GM21529 (cell line): ENCODE measurements at regions not wholly inside any gene's neighbourhood (a gene's known extent, or its start where the extent isn't known, plus 50 kb on each side); places are given as distances from the start of the nearest gene placed in this dataset.
"Not testable (repeated sequence)": the region's sequence is repeated elsewhere in the genome, so short reads cannot be mapped to it uniquely, and the experiment has no call there.

Experiments used
- ATAC-seq: cut with Tn5 transposase; IDR thresholded peaks from one replicate; pipeline ENCODE4 v1.9.1; 2021; ENCODE audit not compliant: unreplicated experiment

DNA sequence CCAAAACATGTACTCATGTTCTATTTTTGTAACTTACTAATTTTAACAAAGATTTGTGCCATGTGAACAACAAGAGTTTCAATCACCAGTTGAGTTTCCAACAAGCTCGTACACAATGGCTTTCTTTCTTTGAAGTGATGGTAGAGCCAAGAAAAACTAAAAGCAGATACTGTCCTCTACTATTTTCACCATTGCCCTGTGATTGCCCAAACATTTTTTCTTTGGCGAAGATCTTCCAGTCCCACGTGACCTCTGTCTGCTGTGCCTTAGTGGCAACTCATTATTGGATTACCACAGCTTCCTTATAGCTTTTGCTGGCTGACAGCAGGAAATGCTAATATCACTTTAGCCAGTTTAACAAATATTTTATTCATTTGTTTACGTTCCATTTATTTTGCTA, 1147.1 kb downstream of the STIM2 start:
- no peak for ATAC-seq

GRCh38 chr4:28009541-28009940, 1148.9 kb downstream of the STIM2 start:
- no peak for ATAC-seq

DNA sequence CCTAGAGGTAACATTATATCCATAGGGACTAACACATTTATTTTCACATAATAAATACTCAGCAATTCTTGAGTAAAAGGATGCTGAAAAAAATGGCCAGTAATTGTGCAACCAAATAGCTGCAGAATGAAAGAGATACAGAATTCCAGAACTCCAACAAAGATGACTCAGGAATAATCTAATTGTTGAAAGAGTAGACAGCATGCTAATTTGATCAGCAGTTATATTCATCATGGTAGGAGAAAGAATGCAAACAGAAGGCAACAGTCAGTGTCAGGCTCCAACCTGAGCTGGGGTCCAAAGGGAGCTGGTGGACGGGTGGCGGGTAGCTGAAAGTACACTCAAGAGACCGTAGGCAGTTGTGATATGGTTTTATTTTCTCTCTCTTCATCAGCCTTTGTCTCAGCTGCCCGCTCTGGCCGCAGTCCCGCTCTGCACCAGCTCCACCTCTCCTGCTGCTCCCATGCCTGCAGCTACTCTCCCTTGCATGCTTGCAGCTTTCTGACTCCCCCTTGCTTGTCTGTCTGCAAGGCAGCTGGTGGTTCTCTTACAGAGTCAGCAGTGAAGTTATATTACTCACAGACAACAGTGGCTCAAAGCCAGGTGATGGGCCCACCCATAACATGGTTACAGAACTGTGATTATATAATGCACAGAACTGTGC, 1150.1 kb downstream of the STIM2 start:
- no peak for ATAC-seq

DNA sequence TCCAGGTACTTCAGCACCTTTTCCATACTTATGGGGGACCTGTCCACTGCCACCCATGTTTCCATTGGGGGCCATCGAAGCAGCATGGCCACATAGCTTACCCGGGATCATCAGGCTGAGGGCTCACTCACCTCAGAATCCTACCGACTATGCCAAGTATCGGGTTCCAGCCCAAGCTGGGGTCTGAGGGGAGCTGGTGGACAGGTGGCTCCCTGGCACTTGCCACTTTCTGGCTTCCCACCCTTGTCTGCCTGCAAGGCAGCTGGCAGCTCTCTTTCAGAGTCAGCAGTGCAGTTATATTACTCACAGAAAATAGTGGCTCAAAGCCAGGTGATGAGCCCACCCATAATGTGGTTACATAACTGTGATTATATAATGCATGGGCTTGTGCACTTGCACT, 1153.8 kb downstream of the STIM2 start:
- ATAC-seq = no peak

GRCh38 chr4:28015996-28016395, 1155.4 kb downstream of the STIM2 start:
- no peak for ATAC-seq

DNA sequence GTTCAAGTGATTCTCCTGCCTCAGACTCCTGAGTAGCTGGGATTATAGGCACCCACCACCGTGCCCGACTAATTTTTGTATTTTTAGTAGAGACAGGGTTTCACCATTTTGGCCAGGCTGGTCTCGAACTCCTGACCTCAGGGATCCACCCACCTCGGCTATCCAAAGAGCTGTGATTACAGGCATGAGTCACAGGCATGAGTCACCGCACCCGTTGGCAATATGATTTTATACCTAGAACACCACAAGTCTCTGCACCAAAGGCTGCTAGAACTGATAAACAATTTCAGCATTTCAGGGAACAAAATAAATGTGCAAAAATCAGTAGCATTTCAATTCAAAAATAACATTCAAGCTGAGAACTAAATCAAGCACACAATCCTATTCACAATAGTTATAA, 1177.6 kb downstream of the STIM2 start:
- not testable (repeated sequence) for ATAC-seq

GRCh38 chr4:28062562-28062961, 1201.9 kb downstream of the STIM2 start:
- no peak for ATAC-seq

DNA sequence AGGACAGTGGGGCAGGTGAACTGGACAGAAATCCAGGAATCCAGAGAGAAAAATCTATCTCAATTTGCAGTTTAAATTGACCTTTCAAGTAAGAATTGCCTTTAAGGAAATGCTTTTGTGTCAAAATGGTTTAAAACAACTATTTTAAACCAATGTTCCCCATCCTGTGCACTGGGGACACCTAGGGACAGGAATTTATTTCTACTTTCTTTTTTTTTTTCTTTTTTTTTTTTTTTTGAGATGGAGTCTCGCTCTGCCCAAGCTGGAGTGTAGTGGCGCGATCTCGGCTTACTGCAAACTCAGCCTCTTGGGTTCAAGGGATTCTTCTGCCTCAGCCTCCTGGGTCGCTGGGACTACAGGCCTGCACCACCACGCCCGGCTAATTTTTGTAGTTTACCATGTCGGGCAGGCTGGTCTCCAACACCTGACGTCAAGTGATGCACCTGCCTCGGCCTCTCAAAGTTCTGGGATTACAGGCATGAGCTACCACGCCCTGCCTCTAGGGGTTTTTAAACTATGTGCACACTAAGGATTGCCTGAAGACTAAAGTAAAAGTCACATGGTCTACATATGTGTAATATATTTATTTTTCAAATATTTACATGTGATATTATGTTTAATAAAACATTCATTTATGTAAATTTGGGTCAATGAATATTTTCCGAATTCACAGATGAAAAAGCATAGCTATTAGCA, 1213.4 kb downstream of the STIM2 start:
- ATAC-seq = no peak

DNA sequence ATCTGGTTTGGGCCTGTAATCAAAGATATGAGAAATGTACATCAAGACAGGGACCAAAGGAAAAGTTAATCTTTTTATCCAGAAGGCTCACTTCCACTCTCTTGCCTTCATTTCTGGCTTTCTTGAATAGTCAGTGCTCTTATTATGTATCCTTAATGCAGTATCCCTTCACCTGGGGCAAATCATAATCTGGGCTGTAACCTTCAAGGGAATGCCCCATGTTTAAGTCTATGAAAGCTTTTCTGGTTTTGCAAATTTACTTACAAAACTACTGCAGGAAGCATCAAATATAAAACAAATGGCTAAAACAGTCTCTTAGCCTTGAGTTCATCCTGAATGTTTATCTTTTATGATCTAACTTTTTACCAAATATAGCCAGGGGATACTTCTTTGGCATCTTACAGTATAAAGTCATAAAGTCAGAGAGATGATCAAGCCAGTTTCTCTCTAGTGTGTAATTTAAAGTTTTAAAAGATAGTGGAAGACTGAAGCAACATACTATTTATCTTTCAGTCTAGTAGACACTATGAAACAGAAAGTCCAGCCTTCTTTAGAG, 1214.8 kb downstream of the STIM2 start:
- ATAC-seq = no peak

DNA sequence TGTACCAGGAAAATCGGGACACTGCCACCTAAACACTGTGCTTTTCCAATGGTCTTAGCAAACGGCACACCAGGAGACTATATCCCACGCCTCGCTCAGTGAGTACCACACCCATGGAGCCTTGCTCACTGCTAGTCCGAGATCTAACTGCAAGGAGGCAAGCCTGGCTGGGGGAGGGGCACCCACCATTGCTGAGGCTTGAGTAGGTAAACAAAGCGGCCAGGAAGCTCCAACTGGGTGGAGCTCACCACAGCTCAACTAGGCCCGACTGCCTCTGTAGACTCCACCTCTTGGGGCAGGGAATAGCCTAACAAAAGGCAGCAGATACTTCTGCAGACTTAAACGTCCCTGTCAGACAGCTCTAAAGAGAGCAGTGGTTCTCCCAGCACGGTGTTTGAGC, 1216.6 kb downstream of the STIM2 start:
- ATAC-seq = not testable (repeated sequence)

DNA sequence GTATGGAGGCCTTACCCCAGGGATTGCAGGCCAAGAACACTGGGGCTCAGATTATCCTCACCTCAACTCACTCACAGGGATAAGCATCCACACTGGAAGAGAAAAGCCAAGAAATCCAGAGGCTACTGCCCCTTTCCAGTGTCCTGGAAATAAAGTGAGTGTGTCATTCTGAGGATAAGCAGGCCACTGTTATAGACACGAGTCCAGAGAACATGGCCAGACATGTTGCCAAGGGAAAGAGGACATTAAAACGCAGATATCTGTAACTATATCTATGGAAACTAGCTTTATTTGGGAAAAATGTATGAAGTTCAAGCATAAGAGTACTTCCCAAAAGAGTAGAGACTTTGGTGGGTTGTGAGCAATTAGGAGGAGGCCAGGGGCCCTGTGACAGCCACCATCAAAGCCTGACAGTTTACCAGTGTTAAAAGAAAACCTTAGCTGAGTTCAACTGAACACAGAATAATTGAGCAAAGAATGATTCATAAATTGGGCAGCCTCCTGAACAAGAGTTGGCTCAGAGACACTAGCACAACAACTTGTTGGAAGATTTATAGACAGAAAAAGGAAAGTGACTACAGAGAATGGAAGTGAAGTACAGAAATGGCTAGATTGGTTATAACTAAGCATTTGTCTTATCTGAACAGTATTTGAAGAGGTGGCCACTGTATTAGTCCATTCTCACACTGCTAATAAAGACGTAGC, 1222.2 kb downstream of the STIM2 start:
- no peak for ATAC-seq

GRCh38 chr4:28092610-28093009, 1232.0 kb downstream of the STIM2 start:
- no peak for ATAC-seq

- ATAC-seq = no peak
Measured at GRCh38 chr4:28093071-28093470, 1232.4 kb downstream of the STIM2 start.

DNA sequence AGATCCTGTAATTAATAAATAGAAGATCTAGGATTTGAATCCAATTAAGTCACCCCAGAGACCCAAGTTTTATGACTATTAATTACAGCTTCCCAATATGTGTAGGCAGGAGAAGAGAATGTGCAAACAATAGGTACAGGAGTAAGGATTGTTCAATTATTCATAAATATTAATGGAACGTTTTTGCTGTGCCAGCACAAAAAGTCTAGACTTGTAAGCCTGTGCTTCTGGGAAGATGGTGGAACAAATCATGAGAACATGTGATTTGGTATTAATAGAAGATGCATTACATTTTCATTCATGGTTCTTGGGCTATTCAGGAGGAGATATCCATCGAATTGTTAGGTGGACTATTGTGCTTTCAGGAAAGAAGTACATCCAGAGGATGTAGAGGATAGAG, 1240.9 kb downstream of the STIM2 start:
- ATAC-seq = no peak

- no peak for ATAC-seq
Measured at GRCh38 chr4:28105271-28105859, 1244.7 kb downstream of the STIM2 start.

- no peak for ATAC-seq
Measured at GRCh38 chr4:28106155-28106554, 1245.5 kb downstream of the STIM2 start.

DNA sequence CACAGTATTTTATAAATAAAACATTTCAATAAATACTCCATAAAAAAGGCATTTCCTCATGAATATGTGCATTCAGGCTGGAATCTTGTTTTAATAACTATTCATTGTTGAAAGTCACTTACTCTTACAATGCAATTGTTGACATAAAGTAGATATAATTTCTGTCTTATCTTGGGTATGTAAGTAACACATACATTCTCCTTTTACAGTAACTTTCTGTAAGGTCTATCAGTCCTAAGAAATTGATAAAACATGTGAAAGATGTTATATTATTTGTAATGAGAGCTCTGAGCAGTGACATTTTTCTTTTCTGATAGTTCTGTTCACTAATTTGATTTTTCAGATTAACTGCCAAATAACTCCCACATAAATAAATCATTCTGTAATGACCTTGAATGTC, 1249.2 kb downstream of the STIM2 start:
- no peak for ATAC-seq

DNA sequence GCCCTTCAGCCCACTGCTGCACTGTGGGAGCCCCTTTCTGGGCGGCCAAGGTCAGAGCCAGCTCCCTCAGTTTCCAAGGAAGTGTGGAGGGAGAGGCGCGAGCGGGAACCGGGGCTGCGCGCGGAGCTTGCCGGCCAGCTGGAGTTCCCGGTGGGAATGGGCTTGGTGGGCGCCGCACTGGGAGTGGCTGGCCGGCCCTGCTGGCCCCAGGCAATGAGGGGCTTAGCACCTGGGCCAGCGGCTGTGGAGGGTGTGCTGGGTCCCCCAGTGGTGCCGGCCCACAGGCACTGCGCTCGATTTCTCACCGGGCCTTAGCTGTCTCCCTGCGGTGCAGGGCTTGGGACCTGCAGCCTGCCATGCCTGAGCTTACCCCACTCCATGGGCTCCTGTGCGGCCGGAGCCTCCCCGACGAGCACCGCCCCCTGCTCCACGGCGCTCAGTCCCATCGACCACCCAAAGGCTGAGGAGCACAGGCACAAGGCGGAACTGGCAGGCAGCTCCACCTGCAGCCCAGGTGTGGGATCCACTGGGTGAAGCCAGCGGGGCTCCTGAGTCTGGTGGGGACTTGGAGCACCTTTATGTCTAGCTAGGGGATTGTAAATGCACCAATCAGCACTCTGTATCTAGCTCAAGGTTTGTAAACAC, 1252.2 kb downstream of the STIM2 start:
- ATAC-seq = not testable (repeated sequence)

- not testable (repeated sequence) for ATAC-seq
Measured at GRCh38 chr4:28113586-28113985, 1252.9 kb downstream of the STIM2 start.

GRCh38 chr4:28116526-28117083, 1256.0 kb downstream of the STIM2 start:
- not testable (repeated sequence) for ATAC-seq
